ENCODE measurements at regions not wholly inside any gene's neighbourhood (a gene's known extent, or its start where the extent isn't known, plus 50 kb on each side); places are given as distances from the start of the nearest gene placed in this dataset.

DNA sequence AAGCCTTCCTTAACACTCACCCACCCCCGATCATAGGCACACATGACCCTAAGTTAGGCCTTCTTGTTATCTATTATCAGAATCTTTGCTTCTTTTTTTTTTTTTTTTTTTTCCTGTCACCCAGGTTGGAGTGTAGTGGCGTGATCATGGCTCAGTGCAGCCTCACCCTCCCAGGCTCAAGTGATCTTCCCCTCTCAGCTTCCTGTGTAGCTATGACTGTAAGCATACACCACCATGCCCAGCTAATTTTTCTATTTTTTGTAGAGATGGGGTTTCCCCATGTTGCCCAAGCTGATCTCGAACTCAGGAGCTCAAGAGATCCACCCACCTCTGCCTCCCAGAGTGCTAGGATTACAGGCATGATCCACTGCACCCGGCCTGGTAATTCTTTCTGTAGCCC is 328.7 kb downstream of the NR4A2 start:
- BruUV-seq (replicated peaks), result no TSS peak
- Mint-ChIP-seq H3K4me3 (ENCODE audit: unreplicated experiment) (no peak overlapping the region), H3K9me3 (ENCODE audit: unreplicated experiment) (no peaks in the 10 kb centered on the region), H3K36me3 (ENCODE audit: insufficient read depth, unreplicated experiment) (peaks cover 5% of the 10 kb centered on the region), H3K27ac (ENCODE audit: unreplicated experiment) (no peak overlapping the region), H3K27me3 (ENCODE audit: insufficient read depth, unreplicated experiment) (no peaks in the 10 kb centered on the region), H3K4me1 (ENCODE audit: low read depth, unreplicated experiment) (no peaks in the 10 kb centered on the region)
- no peak for DNase-seq
- TF ChIP-seq, protein P1, sequence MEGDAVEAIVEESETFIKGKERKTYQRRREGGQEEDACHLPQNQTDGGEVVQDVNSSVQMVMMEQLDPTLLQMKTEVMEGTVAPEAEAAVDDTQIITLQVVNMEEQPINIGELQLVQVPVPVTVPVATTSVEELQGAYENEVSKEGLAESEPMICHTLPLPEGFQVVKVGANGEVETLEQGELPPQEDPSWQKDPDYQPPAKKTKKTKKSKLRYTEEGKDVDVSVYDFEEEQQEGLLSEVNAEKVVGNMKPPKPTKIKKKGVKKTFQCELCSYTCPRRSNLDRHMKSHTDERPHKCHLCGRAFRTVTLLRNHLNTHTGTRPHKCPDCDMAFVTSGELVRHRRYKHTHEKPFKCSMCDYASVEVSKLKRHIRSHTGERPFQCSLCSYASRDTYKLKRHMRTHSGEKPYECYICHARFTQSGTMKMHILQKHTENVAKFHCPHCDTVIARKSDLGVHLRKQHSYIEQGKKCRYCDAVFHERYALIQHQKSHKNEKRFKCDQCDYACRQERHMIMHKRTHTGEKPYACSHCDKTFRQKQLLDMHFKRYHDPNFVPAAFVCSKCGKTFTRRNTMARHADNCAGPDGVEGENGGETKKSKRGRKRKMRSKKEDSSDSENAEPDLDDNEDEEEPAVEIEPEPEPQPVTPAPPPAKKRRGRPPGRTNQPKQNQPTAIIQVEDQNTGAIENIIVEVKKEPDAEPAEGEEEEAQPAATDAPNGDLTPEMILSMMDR (IDR thresholded peaks at IDR 0.05; ENCODE audit: insufficient read depth in 1 of 2, low read depth in 1 of 2, low read length in 1 of 2, severe bottlenecking in 1 of 2, unreplicated experiment in 1 of 2), result no peak
- H3K27me3 ChIP-seq (replicated peaks; ENCODE audit: control insufficient read depth, insufficient read depth, low read length), result no peaks in the 10 kb centered on the region
- ChIA-PET POLR2A (no interaction called here), CTCF (no interaction called here)
- H3K36me3 ChIP-seq (ENCODE audit: control insufficient read depth, insufficient read depth, low read length), result no peaks in the 10 kb centered on the region
- intact Hi-C loops (cut with micrococcal nuclease; ENCODE audit: unreplicated experiment), result loop anchor here (10.0 kb wide), 1 partner anchor 891 kb away; no protein-coding TSS in a partner anchor
- H3K4me3 ChIP-seq (ENCODE audit: low read depth, low read length), result no peak overlapping the region
- H3K9me3 ChIP-seq, result no peaks in the 10 kb centered on the region
- H3K4me1 ChIP-seq, result no peaks in the 10 kb centered on the region

DNA sequence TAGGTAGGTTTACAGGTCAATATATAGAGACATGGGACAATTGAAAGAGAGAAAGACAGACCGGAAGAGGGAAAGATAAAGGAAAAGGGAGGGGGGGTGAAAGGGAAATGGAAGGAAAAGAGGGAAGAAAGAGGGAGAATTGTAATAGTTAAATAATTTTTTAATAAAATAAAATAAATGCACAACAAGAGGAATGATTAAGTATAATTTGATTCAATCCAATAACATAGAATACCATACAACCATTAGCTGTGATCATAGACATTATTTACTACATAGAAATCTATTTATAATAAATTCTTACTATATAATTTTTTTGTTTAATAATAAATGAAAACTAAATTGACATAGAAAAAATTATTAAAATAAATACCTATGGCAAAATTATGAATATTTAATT is 330.7 kb downstream of the NR4A2 start:
- Histone ChIP-seq H3K4me3 (ENCODE audit: low read depth, low read length) (no peak overlapping the region), H3K36me3 (ENCODE audit: control insufficient read depth, insufficient read depth, low read length) (no peaks in the 10 kb centered on the region), H3K27me3 (replicated peaks; ENCODE audit: control insufficient read depth, insufficient read depth, low read length) (no peaks in the 10 kb centered on the region), H3K9me3 (no peaks in the 10 kb centered on the region), H3K4me1 (no peaks in the 10 kb centered on the region)
- Mint-ChIP-seq H3K4me3 (ENCODE audit: unreplicated experiment) (no peak overlapping the region), H3K36me3 (ENCODE audit: insufficient read depth, unreplicated experiment) (peaks cover 5% of the 10 kb centered on the region), H3K27me3 (ENCODE audit: insufficient read depth, unreplicated experiment) (no peaks in the 10 kb centered on the region), H3K27ac (ENCODE audit: unreplicated experiment) (no peak overlapping the region), H3K4me1 (ENCODE audit: low read depth, unreplicated experiment) (no peaks in the 10 kb centered on the region), H3K9me3 (ENCODE audit: unreplicated experiment) (no peaks in the 10 kb centered on the region)
- TF ChIP-seq, protein P1 (IDR thresholded peaks at IDR 0.05; ENCODE audit: insufficient read depth in 1 of 2, low read depth in 1 of 2, low read length in 1 of 2, severe bottlenecking in 1 of 2, unreplicated experiment in 1 of 2), result no peak
- BruUV-seq (replicated peaks), result no TSS peak
- POLR2A ChIA-PET, result no interaction called here
- CTCF ChIA-PET, result no interaction called here
- DNase-seq, result no peak
- intact Hi-C loops (cut with micrococcal nuclease; ENCODE audit: unreplicated experiment), result loop anchor here (10.0 kb wide), 1 partner anchor 893 kb away; no protein-coding TSS in a partner anchor

DNA sequence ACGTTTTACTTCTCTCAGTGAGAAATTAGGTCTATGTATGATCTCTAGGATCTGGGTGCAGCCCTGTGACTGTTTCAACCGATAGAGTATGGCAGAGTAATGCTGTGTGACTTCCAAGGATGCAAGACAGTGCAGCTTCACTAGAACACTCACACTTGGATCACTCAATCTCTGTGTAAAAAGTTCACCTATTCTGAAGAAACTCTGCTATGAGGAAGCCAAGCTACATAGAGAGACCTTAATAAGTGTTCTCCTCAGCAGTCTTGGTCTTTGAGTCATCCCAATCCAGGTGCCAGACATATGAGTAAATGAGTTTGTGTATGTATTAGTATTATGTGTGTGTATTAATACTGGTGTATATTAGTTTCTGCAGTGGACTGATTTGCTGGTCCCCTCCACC is 335.0 kb downstream of the NR4A2 start:
- Mint-ChIP-seq H3K36me3 (ENCODE audit: insufficient read depth, unreplicated experiment) (no peaks in the 10 kb centered on the region), H3K27me3 (ENCODE audit: insufficient read depth, unreplicated experiment) (no peaks in the 10 kb centered on the region), H3K27ac (ENCODE audit: unreplicated experiment) (no peak overlapping the region), H3K4me3 (ENCODE audit: unreplicated experiment) (no peak overlapping the region), H3K9me3 (ENCODE audit: unreplicated experiment) (no peaks in the 10 kb centered on the region), H3K4me1 (ENCODE audit: low read depth, unreplicated experiment) (no peaks in the 10 kb centered on the region)
- no TSS peak for BruUV-seq (replicated peaks)
- no peaks in the 10 kb centered on the region for H3K27me3 ChIP-seq (replicated peaks; ENCODE audit: control insufficient read depth, insufficient read depth, low read length)
- ChIA-PET POLR2A (no interaction called here), CTCF (no interaction called here)
- TF ChIP-seq, protein P1 (IDR thresholded peaks at IDR 0.05; ENCODE audit: insufficient read depth in 1 of 2, low read depth in 1 of 2, low read length in 1 of 2, severe bottlenecking in 1 of 2, unreplicated experiment in 1 of 2), result no peak
- no peaks in the 10 kb centered on the region for H3K9me3 ChIP-seq
- DNase-seq, result no peak
- H3K36me3 ChIP-seq (ENCODE audit: control insufficient read depth, insufficient read depth, low read length), result no peaks in the 10 kb centered on the region
- intact Hi-C loops (cut with micrococcal nuclease; ENCODE audit: unreplicated experiment), result loop anchor here (5.0 kb wide), 1 partner anchor 335 kb away; the partner anchor contains the start of gene NR4A2
- H3K4me3 ChIP-seq (ENCODE audit: low read depth, low read length), result no peak overlapping the region
- no peaks in the 10 kb centered on the region for H3K4me1 ChIP-seq

Data from Caco-2 (cell line).